ENCODE measurements at regions not wholly inside any gene's neighbourhood (a gene's known extent, or its start where the extent isn't known, plus 50 kb on each side); places are given as distances from the start of the nearest gene placed in this dataset.
A peak's percentile ranks its signal among the peaks of the same experiment; 100 is the strongest.

DNA sequence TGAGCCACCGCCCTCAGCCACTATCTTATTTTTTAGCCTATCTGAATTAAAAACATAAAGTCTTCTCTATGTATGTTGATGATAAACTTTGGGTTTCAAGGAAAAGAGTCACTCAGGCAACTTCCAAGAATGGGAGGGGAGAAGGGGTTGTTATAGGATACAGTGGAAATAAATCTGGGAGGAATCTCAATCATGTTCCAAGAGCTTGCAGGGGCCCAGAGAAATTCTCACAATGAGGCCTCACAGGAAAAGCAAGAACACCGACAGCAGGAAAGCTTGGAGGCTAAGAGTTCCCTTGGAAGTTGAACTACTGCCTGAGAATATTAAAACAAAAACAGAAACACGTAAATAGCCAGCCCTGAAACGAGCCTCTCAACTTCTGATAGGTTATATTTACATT is 384.6 kb upstream of the IGFBP7 start:
- DNase-seq (ENCODE audit: low read depth in 2 of 2): no peak

DNA sequence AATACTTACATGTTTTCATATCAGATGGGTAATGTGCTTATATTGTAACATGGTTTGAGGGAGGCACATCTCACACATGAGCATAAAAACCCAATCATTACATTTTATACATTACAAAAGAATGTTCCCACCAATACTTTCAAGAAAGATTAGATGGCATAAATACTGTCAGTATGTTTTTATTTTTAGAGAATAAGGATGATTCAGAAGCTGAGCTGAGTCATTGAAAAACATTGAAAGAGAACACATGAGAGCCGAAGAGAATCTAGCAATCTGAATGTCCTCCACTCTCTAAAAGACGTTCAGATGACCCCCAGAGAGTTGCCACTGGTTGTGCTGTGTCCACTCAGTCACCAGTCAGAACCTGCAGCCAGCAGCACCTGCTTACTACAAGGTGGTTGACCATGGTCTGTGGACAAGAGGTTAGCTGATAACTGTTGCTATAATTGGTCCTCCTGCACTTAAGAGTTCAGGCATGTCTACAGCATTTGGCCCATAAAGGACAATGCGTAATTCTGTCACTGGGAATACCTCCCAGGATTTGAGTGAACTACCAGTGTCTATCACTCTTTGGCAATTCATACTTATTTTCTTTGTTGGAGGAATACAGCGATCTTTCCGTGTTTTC is 382.2 kb upstream of the IGFBP7 start:
- DNase-seq (ENCODE audit: low read depth in 2 of 2): no peak

DNA sequence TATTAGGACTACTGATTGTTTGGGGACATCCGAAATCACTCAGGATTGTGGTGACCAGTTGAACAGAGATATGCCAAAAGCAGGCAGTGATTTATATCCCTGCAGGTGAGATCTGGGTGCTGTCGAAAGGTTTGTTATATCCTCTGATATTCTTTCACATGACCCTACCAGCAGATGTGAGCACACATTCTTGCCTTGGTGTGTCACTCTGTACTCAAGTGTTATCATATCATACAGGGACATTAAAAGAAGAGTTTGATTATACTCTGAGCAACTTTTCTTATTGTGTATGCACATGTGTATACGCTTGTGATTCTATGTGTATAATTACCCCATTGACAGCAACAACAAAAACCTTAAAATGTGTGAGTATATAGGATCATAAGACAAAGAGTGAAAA is 381.2 kb upstream of the IGFBP7 start:
- no peak for DNase-seq (ENCODE audit: low read depth in 2 of 2)

DNA sequence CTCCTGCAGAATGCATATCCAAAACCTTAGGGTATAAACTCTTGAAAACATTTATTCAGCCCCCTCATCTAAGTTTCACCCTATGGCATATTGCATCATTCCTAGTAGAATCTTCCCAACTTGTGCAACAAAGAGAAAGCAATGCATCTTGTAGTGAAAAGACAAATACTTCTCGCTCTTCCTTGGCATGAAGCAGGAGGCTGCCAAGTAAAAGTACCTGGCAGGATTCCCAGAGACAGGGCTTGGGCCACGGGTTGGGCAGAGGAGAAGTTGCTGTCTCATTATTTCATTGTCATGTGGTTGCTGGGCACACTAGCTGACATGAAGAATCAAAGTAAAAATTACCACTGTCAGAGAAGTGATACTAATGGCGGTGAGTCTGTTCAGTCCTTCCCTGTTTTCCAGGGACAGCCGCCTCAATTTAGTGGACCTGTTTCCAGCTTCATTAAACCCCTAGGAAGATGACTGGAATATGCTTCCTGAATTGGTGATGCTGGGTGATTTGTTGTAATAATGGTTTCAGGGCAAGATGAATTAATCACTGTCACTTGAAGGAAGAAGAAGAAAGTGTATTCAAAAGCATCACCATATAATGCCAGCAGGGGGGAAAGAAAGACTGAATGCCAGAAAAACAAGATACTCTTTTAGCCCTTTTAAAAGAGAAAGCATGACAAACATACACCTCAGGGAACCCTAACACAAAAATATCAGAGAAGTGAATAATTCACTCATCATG is 380.5 kb upstream of the IGFBP7 start:
- DNase-seq (ENCODE audit: low read depth in 2 of 2): no peak

DNA sequence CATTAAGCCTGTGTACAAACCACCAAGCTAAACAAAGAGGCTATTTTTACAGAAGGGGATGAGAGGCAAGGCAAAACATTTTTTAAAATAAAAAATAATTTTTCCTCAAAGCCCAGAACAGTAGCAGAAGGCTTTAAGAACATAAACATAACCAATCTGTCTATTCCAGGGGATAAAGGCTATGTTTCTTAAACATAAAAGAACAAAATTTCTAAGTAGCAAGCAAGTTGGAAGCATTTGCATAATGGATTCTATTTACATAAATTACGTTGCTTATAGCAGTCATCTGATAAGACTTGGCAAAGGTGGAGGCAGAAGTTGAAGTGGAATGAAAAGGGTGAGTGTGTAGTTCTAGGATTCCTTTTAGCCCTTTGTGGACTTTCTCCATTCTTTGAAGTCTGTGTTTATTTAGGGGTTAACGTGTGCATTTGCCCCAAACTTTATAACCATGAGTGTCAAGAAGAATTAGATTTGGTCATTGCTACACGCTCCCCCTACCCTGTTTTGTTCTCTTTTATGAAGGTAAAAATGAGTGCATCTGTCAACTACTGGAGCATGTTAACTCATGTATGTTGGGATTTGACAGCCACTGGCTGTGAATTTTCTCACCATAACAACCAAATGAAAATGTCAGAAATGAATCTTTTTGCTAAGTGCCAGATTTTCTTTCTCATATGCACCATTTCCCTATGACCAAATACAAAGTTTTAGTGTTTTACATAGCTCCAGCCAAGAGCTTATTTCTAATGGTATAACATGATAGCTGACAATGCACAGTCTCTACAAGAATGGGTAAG is 378.4 kb upstream of the IGFBP7 start:
- DNase-seq (ENCODE audit: low read depth in 2 of 2): no peak

DNA sequence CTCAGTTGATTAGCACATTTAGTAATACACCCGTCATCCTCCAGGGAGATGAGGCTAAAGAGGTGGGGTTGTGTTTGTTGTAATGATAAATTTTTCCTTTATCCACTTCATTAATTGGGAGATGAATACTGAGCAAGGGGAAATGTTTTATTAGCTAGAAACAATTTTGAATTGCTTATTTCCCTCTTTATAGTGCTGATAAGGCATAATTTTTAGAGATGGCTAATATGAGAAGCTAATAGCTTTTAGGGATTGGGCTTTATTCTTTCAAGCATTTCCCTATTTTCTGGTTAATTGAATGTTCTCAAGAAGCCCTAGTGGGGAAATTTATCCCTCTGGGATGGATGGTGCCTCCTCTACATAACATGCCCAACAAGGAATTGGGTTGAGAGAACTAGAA is 365.2 kb upstream of the IGFBP7 start:
- no peak for DNase-seq (ENCODE audit: low read depth in 2 of 2)

DNA sequence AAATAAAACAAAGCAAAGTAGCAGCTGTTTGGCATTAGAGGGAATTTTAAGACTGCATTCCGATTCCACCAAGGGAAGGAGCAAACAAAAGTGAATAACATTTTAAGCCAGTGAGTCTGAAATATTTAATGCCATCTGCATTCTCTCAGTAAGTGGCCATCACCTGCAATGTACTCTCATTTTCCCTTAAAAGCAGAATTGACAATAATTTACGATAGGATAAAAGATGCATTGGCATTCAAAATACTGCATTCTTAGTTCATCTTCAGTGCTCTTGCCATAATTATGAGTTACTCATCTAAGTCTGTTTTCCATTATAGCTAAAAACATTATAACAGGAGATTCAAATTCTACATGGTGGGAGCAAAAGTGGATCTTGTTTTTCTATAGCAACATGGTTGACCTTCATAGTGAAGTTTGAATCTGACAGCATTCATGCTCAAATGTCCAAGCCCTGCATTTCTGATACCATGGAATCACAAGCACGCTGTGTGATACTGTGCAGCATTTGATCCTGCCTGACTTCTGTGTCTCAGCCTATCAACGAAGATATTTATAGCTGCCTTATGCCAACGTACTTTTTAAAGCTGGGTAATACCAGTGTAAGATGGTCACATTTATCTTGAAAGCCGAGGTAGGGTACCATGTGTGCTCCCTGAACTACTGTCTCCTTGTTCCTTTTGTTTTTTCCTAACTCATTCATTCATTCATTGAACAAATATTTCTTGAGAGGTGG is 355.3 kb upstream of the IGFBP7 start:
- DNase-seq (ENCODE audit: low read depth in 2 of 2): no peak

DNA sequence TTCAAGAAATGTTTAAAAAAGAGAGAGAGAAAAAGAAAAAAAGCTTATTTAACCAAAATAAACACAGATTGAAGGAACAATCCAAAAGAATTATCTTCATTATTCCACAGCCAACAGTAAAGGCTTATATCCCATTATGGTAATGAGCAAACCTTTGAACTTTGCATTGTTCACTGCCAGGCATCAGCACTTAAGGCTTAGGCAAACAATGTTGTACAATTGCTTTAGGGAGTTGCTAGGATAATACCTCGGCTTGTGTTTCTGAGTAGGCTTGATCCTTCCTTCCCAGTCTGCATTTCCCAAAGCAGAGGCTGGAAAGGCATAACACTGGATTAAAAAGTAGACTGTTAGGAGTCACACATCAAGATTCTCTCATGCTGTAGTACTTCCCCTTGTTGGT is 352.7 kb upstream of the IGFBP7 start:
- no peak for DNase-seq (ENCODE audit: low read depth in 2 of 2)

DNA sequence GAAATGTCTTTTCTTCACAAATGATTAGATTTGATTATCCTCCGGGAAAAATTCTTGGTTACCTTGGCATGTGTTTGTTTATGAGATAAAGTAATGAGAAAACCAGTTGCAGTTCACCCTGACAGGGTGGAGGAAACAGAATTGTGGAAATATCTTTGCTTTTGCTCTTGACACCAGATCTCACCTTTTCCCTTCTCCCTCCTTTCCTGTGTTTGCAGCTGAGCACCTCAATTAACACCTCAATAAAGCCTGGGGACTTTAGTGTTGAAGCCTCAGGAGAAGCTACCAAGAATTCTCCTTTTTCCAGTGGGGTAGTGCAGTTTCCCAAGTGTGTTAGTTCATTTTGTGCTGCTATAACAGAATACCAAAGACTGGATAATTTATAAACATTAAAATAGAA is 350.8 kb upstream of the IGFBP7 start:
- no peak for DNase-seq (ENCODE audit: low read depth in 2 of 2)

DNA sequence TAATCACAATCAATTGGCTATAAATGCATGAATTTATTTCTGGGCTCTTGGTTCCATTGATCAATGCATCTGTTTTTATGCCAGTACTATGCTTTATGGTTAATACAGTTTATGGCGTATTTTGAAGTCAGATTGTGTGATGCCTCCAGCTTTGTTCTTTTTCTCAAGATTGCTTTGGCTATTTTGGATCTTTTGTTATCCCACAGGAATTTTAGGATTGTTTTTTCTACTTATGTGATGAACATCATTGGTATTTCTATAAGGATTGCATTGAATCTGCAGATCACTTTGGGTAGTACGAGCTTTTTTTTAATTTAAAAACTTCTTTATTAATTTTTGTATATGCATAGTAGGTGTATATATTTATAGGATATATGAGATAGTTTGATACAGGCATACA is 338.7 kb upstream of the IGFBP7 start:
- no peak for DNase-seq (ENCODE audit: low read depth in 2 of 2)

DNA sequence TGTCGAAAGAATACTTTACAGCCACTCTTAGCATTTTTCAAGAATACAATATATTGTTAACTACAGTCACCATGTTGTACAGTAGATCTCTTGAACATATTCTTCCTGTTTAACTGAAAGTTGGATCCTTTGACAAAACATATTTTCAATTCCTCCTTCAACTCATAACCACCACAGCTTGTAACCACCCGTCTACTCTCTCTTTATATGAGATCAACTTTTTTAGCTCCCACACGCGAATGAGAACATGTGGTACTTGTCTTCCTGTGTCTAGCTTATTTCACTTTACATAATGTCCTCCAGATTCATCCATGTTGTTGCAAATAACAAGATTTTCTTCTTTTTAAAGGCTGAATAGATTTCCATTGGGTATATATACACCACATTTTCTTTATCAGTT is 338.3 kb upstream of the IGFBP7 start:
- no peak for DNase-seq (ENCODE audit: low read depth in 2 of 2)

DNA sequence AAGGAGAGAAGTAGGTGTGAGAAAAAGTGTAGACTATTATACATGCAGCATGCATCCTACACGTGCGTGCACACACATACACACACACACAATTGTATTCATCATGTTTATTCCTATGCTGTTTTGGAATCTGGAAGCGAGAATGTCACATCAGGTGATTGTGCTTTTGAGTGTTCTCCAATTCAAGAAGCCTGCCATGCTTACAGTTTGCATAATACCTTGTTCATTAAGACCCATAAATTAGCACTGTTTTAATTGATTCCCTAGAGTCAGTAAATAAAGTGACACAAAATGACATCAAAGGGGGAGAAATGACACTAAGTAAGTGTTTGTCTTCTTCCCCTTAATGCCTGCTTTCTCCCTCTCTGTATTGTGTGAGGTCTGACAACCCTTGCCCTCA is 336.1 kb upstream of the IGFBP7 start:
- no peak for DNase-seq (ENCODE audit: low read depth in 2 of 2)

DNA sequence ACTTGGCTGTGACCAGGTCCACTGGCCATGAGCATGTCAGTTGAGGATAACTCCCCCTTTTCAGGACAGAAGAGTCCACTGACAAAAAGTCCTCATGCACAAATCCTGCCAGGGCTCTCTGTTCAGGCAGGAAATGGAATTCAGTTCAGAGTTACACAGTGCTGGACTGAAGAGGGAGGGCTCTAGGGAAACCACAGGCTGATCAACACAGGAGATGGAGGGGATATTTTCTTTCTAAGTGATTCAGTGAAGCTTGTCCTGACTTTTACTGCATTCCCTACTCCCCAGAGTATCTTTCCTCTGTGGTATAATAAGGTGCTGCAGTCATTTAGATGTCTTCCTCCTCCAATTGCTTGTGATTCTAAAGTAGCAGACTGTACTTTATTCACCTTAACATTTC is 335.5 kb upstream of the IGFBP7 start:
- DNase-seq (ENCODE audit: low read depth in 2 of 2): no peak

DNA sequence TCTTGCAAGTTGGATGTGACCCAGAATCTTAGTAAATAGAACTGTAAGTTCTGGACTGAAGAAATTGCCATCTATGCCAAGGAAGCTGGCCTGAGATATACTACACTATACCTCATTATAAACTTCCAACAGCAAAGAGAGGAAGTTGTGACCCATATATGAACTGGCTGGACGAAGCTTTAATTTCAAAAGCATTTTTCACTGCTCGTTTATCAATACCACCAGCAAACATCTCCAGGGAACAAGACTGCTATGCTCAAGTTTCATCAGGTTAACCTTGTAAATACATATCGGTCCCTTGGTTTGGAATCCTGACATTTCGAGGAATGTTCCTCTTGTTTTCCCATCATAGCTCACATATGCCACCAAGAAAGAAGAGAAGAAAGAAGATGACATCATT is 334.5 kb upstream of the IGFBP7 start:
- DNase-seq (ENCODE audit: low read depth in 2 of 2): no peak

DNA sequence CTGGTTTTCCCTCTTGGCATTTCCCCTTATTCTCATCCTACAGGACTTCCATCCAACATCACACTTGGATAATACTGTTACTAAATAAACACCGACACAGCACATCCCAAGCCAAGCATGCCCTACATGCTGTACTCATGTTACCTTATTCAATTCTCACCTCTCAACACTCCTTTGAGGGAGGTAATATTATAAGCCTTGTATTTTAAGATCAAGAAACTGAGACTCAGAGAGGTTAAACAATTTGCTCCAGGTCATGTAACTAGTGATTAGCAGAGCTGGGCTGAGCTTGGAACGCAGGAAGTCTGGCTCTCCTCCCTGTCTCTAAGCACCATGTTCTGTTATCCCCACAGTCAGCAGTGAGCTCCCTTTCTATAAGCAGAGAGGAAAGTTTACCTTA is 333.6 kb upstream of the IGFBP7 start:
- DNase-seq (ENCODE audit: low read depth in 2 of 2): no peak

DNA sequence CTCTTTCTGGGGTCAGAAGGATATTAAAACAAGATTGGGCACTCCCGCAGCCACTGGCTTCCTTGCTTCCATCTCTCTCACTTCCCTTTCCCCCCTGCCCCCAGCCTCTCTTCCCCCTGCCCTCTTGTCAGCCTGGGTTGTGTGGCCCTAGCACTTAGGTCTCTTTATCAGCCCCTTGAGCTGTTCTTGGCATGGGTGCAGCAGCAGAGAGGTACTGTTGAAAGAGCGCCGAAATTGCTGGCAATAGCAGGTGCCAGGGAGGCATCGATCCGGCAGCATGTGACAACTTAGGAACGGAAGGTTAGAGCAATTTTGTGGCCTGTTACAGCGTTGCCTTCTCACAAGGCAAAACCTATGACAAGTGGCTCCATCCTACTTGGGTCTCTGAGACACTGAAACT is 333.1 kb upstream of the IGFBP7 start:
- no peak for DNase-seq (ENCODE audit: low read depth in 2 of 2)

DNA sequence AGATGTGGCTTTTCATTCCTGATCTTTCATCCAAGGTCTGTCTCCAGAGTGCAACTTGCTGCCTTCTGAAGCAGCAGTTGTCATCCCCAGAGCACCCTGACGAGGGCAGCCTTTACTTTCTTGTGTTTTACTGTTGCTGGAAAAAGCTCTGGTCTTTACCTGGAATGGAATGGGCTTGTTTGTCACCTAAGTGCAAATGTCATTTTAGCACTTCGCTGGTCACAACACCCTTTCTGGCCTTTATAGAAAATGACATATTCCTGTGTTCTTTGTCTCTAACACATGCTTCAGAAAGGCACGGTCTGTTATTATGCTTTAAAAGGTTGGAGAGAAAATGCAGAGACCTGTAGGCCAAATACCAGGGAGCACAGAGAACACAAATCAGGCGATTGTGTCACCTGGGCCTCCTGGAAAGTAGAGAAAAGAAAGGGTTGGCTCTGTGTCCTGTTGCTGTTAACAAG is 332.7 kb upstream of the IGFBP7 start:
- peak; percentile 16 to 38 for DNase-seq (ENCODE audit: low read depth in 2 of 2)

DNA sequence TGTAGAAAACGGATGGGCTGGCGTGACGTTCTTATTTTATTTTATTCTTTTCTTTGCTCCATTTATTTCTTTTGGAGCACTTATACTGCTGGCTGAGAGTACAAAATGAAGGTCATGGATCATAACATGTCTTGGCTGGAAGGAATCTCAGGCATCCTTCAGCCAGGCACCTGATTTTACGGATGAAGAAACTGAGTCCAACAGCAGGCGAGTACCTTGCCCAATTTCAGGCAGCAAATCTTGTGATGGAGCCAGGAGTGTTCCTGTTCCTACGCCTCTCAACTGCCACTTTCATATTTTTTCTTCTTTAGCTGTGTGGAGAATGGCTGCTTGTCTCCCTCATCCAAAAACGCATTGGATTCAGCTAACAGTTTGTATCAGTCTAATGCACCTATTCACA is 332.1 kb upstream of the IGFBP7 start:
- DNase-seq (ENCODE audit: low read depth in 2 of 2): no peak

DNA sequence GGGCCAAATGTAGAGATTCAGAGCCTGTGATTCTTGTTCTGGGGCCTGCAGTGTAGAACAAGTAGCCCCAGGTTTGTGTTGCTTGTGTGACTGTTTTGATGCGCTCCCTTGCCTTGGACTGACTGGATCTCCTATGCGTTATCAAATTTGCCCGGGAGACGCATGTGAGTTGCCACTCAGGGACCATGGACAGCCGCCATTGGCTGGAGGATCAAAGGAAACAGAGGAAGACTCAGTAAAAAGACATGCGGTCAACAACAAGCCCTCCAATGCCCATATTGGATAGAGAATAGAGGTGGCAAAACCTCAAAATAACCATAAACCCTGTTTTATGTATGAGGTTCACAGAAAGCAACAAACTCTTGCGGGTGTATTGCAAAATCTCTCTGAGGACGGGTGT is 327.5 kb upstream of the IGFBP7 start:
- no peak for DNase-seq (ENCODE audit: low read depth in 2 of 2)

DNA sequence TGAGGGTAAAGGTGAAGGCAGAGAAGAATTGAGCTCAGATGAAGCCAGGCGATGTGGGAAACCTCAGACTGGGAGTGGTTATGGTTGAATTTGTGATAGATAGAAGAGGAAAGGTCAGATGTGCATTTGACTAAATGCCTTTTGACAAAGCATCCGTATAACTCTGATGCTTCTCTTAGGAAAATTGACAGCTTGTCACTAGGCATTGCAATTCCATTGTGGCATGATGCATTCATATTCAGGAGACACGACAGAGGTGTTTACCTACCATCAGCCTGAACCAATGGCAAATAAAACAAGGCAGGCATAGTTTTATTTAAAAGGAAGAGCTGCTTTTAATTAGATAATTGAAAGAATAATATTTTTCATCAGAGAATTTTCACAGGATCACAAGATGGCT is 325.1 kb upstream of the IGFBP7 start:
- DNase-seq (ENCODE audit: low read depth in 2 of 2): no peak

DNA sequence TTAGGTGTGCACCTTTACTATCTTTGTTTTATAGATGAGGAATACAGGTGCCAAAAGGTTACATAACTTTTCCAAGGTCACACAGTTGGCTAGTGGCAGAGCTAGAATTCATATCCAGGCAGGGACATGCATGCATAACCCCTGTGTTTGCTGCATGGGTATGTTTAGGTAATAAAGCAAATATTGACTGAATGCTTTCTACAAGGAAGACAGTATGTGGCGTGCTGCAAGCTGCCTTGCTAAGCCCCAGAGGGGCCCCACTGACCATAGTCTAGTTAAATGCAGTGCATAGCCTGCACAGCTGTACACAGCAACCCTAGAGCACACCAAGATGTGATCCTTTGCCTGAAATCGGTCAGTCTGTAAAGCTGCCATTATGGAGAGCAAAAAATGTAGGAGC is 320.5 kb upstream of the IGFBP7 start:
- DNase-seq (ENCODE audit: low read depth in 2 of 2): no peak

DNA sequence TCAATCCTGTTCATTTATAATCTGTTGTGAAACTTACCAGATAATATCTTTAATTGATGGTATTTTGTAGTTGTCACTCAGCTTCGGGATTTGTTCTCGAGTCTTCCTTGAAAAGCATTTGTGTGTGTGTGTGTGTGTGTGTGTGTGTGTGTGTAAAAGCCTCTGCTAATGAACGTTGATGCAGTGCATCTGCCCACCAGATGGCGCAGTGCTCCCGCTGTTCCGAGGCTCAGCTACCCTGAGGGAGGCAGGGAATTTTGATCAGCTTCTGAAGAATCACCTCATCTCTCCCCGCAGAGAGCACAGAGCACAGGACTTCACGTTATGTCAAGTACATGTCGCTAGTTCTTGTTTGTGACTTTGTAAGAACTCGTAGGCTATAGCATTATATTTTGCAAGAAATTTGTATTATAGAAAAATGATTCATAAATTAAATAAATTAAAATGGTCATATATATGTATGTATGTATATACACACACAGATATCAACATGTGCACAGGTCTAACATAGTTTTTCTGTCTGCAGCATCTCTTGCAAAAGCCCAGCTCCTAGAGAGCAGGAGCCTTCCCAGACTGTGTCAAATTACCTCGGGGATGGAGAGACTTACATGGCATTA is 316.7 kb upstream of the IGFBP7 start:
- DNase-seq (ENCODE audit: low read depth in 2 of 2): peak; percentile 47 to 67

All from dermis microvascular lymphatic vessel endothelial cell (primary cell).